GM12891 (cell line): ENCODE measurements at regions not wholly inside any gene's neighbourhood (a gene's known extent, or its start where the extent isn't known, plus 50 kb on each side); places are given as distances from the start of the nearest gene placed in this dataset.

Experiments
- POLR2A ChIP-seq: IDR thresholded peaks from 2 replicates; pipeline ENCODE4 v1.6.1; 2011; ENCODE audit warnings: low read depth, low read length, control low read depth
- POLR2AphosphoS5 ChIP-seq: IDR thresholded peaks from 2 replicates; pipeline ENCODE4 v1.6.1; 2011; ENCODE audit warnings: low read depth, low read length, control low read depth
- POU2F2 ChIP-seq: IDR thresholded peaks from 2 replicates; pipeline ENCODE4 v1.6.1; 2011; ENCODE audit warnings: low read depth, mild to moderate bottlenecking, control low read depth, low read length, moderate library complexity
- SPI1 ChIP-seq: IDR thresholded peaks from 2 replicates; pipeline ENCODE4 v1.6.1; 2011; ENCODE audit warnings: low read depth, low read length, control low read depth
- TAF1 ChIP-seq: IDR thresholded peaks from 2 replicates; pipeline ENCODE4 v1.6.1; 2011; ENCODE audit warnings: low read depth, low read length, control low read depth

DNA sequence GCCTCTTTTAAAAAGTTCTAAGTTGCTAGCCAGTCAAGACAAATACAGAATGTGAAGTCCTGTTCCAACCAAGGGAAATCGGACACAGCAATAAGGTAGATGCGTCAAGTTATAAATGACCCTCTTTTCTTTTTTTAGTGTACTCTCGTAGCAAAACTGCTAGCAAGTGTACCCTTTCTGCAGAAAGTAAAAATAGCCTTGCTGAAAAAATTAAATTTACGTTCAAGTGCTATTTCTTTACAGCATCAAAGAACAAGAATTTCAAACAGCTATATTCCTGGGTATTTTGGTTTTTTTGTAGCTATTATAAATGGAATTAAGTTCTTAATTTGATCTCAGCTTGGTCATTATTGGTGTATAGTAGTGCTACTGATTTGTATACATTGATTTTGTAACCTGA, 119.2 kb downstream of the NAA11 start:
- TF ChIP-seq POLR2A = no peak
- TF ChIP-seq TAF1 = no peak
- no peak for TF ChIP-seq POLR2AphosphoS5
- TF ChIP-seq POU2F2 = no peak
- no peak for TF ChIP-seq SPI1
